Heart right ventricle (tissue), 16 donors: ENCODE measurements at regions not wholly inside any gene's neighbourhood (a gene's known extent, or its start where the extent isn't known, plus 50 kb on each side); places are given as distances from the start of the nearest gene placed in this dataset.
A peak's percentile ranks its signal among the peaks of the same experiment; 100 is the strongest.

Experiments used
- ATAC-seq, 8 donors: fragments of 200-7000 bp; cut with Tn5 transposase; one replicate each; pipeline ENCODE4 v1.9.1; 2020; ENCODE audit warnings: mild to moderate bottlenecking in 8 of 8, moderate library complexity in 8 of 8, moderate number of reproducible peaks in 1 of 8
- DNase-seq, 2 donors: peaks; one replicate each; pipeline ENCODE4 v3.0.0-alpha.2; 2020
- H3K27ac ChIP-seq, 10 donors: fragments of 200-600 bp; sonication (generic) in 2 of 10; one replicate each; pipeline versions ENCODE4 v1.5.0 to v1.8.0; 2020 to 2022; ENCODE audit warnings: mild to moderate bottlenecking in 3 of 10
- H3K27me3 ChIP-seq, 7 donors: fragments of 200-600 bp; one replicate each; pipeline ENCODE4 v1.8.0; 2021 to 2022; ENCODE audit warnings: mild to moderate bottlenecking in 2 of 7
- H3K36me3 ChIP-seq, 9 donors: fragments of 200-600 bp; sonication (generic) in 1 of 9; one replicate each; pipeline versions ENCODE4 v1.5.0 to v1.8.0; 2020 to 2022; ENCODE audit warnings: mild to moderate bottlenecking in 2 of 9
- H3K4me1 ChIP-seq, 9 donors: fragments of 200-600 bp; sonication (generic) in 1 of 9; one replicate each; pipeline versions ENCODE4 v1.5.0 to v1.8.0; 2020 to 2022; ENCODE audit warnings: mild to moderate bottlenecking in 4 of 9
- H3K4me3 ChIP-seq, 10 donors: fragments of 200-600 bp; sonication (generic) in 2 of 10; one replicate each; pipeline versions ENCODE4 v1.5.0 to v1.8.0; 2020 to 2022; ENCODE audit warnings: mild to moderate bottlenecking in 7 of 10, moderate library complexity in 2 of 10
- H3K9me3 ChIP-seq, 11 donors: fragments of 200-600 bp in 10 of 11; sonication (generic) in 2 of 11; one replicate each; pipeline versions ENCODE4 v1.5.0 to v1.8.0; 2013 to 2022; ENCODE audit warnings: mild to moderate bottlenecking in 2 of 11, control low read depth in 1 of 11, moderate library complexity in 1 of 11
- CTCF ChIP-seq, 9 donors: fragments of 200-600 bp; sonication (generic) in 2 of 9; IDR thresholded peaks; one replicate each; pipeline versions ENCODE4 v1.5.0 to v1.8.0; 2021 to 2022; ENCODE audit warnings: antibody characterized with exemption in 9 of 9, mild to moderate bottlenecking in 5 of 9, moderate library complexity in 1 of 9
- WGBS, 2 donors: extraction: QIAGEN DNeasy Blood & Tissue Kit; methylation state at CpG; one replicate each; pipeline ENCODE4 v1.1.7; 2013; ENCODE audit warnings: inconsistent platforms in 1 of 2; 5-methylcytosine and 5-hydroxymethylcytosine counted together
- intact Hi-C, 10 donors: fragments of 100-400 bp; cut with DNase I; formaldehyde crosslinking; loops; one replicate each; pipeline versions ENCODE4 v1.11.1 to v1.14.2; 2022
- donor health status: Arrhythmogenic right ventricular cardiomyopathy.
- donor health status: ischemic (EF 13 %, LVEDD 7.1; RV severe dilation, severe dysfunction).
- donor health status: healthy with polysubstance abuse.
- donor health status: DM: no; HTN: yes; CAD: no.
- donor health status: DM: no; HTN: no; CAD: no.
- donor health status: ischemic (EF 25% LVEDD 6.9; RV normal size, moderate dysfunction).
- donor health status: ischemic (EF 25% LVEDD 5.7; RV mildly dilated, moderate dysfunction).
- donor health status: healthy.
- donor health status: DM: yes; HTN: yes; CAD: no.
- donor health status: Ischemic cardiomyopathy.
- donor health status: ischemic (EF 35%, LVEDD 5.7; RV mildly dilated, moderate dysfunction).
- donor health status: nonischemic (EF 11% LVEDD 7.7; RV severe dilation, severe dysfunction).
- donor health status: DM: yes; HTN: yes; CAD: no.
- donor health status: PGD.
- donor health status: ischemic (EF 29% LVEDD 5.4; RV normal size, mild dysfunction).
- donor health status: nonischemic (EF 23%, LVEDD 6.1; RV moderate dilation, normal function).

GRCh38 chr2:195498176-195498575 is 158.8 kb upstream of the SLC39A10 start:
- no peak for ATAC-seq

GRCh38 chr2:195496991-195497390 is 160.0 kb upstream of the SLC39A10 start:
- WGBS, 2 donors: 86 to 87% methylated on average over 2 of the region's 2 CpGs
- Histone ChIP-seq H3K4me3 (no peak overlapping the region), H3K27ac (no peak overlapping the region), H3K4me1 (no peaks in the 10 kb centered on the region), H3K9me3 (no peaks in the 10 kb centered on the region), H3K27me3 (no peaks in the 10 kb centered on the region), H3K36me3 (no peaks in the 10 kb centered on the region)
- no peak for DNase-seq
- no peak for ATAC-seq
- intact Hi-C loops: loop anchor here in 4 of 10 donors (5.0 to 10.0 kb wide), 3 partner anchors 158 to 165 kb away; partner anchors contain the start of gene SLC39A10 (in 2 of the 4)
- no peak for TF ChIP-seq CTCF (IDR thresholded peaks at IDR 0.05)

More at GRCh38 chr2:195498176-195498575, 158.8 kb upstream of the SLC39A10 start:
- intact Hi-C loops: loop anchor here in 4 of 10 donors (5.0 to 10.0 kb wide), 3 partner anchors 157 to 164 kb away; partner anchors contain the start of gene SLC39A10 (in 2 of the 4)
- TF ChIP-seq CTCF (IDR thresholded peaks at IDR 0.05): peak in 7 of 9 donors; percentile 8 to 56 (median 41)
- H3K9me3 ChIP-seq: no peaks in the 10 kb centered on the region
- DNase-seq: no peak
- H3K36me3 ChIP-seq: no peaks in the 10 kb centered on the region
- H3K4me3 ChIP-seq: no peak overlapping the region
- H3K4me1 ChIP-seq: no peaks in the 10 kb centered on the region
- no peaks in the 10 kb centered on the region for H3K27me3 ChIP-seq
- no peak overlapping the region for H3K27ac ChIP-seq

GRCh38 chr2:195495966-195496365 is 161.1 kb upstream of the SLC39A10 start:
- intact Hi-C loops: loop anchor here in 4 of 10 donors (5.0 to 10.0 kb wide), 3 partner anchors 159 to 166 kb away; partner anchors contain the start of gene SLC39A10 (in 2 of the 4)
- Histone ChIP-seq H3K9me3 (no peaks in the 10 kb centered on the region), H3K4me1 (no peaks in the 10 kb centered on the region), H3K27me3 (no peaks in the 10 kb centered on the region), H3K27ac (no peak overlapping the region), H3K36me3 (no peaks in the 10 kb centered on the region), H3K4me3 (no peak overlapping the region)
- no peak for DNase-seq
- no peak for TF ChIP-seq CTCF (IDR thresholded peaks at IDR 0.05)
- no peak for ATAC-seq

- DNase-seq (no peak), ATAC-seq (no peak)
- no peak for TF ChIP-seq CTCF (IDR thresholded peaks at IDR 0.05)
- no peaks in the 10 kb centered on the region for H3K36me3 ChIP-seq
- intact Hi-C loops: loop anchor here in 4 of 10 donors (5.0 to 10.0 kb wide), 3 partner anchors 159 to 167 kb away; partner anchors contain the start of gene SLC39A10 (in 2 of the 4)
- 85 to 88% methylated on average over 2 of the region's 2 CpGs for WGBS, 2 donors
- H3K4me1 ChIP-seq: no peaks in the 10 kb centered on the region
- no peaks in the 10 kb centered on the region for H3K9me3 ChIP-seq
- H3K27ac ChIP-seq: no peak overlapping the region
- H3K4me3 ChIP-seq: no peak overlapping the region
- H3K27me3 ChIP-seq: no peaks in the 10 kb centered on the region
These were observed 161.7 kb upstream of the SLC39A10 start for GRCh38 chr2:195495351-195495750.
